ENCODE measurements at regions not wholly inside any gene's neighbourhood (a gene's known extent, or its start where the extent isn't known, plus 50 kb on each side); places are given as distances from the start of the nearest gene placed in this dataset.

GRCh38 chr5:115072266-115073064, 97.2 kb downstream of the TRIM36 start:
- no peak for DNase-seq (ENCODE audit: low spot score)

GRCh38 chr5:115070737-115071136, 99.0 kb downstream of the TRIM36 start:
- no peak for DNase-seq (ENCODE audit: low spot score)

- peak; percentile 51 for DNase-seq (ENCODE audit: low spot score)
These were observed 100.4 kb downstream of the TRIM36 start for GRCh38 chr5:115069087-115069968.

GRCh38 chr5:115068239-115069086, 101.2 kb downstream of the TRIM36 start:
- DNase-seq (ENCODE audit: low spot score): no peak

GRCh38 chr5:115064380-115064779, 105.3 kb downstream of the TRIM36 start:
- no peak for DNase-seq (ENCODE audit: low spot score)

- no peak for DNase-seq (ENCODE audit: low spot score)
These were observed 115.2 kb downstream of the TRIM36 start for GRCh38 chr5:115054387-115054951.

DNA sequence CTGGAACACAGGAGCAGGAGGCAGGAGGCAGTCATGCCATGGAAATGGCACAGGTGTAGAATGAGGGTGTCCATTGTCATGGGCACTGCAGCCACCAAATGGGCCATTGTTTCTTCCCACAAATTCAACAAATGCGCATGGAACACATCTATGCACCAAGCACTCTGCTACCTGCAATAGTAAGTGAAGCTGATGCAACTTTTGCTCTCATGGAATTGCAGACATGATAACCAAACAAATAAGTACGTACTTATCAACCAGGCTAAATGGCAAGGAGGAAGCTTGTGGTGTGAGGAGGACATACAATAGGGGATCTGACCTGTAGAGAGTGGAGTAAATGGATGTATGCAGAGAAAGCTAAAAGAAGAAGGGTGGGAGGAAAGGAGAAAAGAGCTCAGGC, 116.8 kb downstream of the TRIM36 start:
- DNase-seq (ENCODE audit: low spot score): no peak

GRCh38 chr5:115050866-115051265, 118.8 kb downstream of the TRIM36 start:
- no peak for DNase-seq (ENCODE audit: low spot score)

GRCh38 chr5:115033861-115034260, 135.8 kb downstream of the TRIM36 start:
- no peak for DNase-seq (ENCODE audit: low spot score)

- no peak for DNase-seq (ENCODE audit: low spot score)
These were observed 141.2 kb downstream of the TRIM36 start for GRCh38 chr5:115028557-115028956.

GRCh38 chr5:115024922-115025321, 144.8 kb downstream of the TRIM36 start:
- DNase-seq (ENCODE audit: low spot score): no peak

GRCh38 chr5:115022303-115022702, 147.4 kb downstream of the TRIM36 start:
- DNase-seq (ENCODE audit: low spot score): no peak

GRCh38 chr5:115016646-115017045, 153.1 kb downstream of the TRIM36 start:
- DNase-seq (ENCODE audit: low spot score): no peak

GRCh38 chr5:114999176-114999575, 170.5 kb downstream of the TRIM36 start:
- DNase-seq (ENCODE audit: low spot score): no peak

- DNase-seq (ENCODE audit: low spot score): no peak
These were observed 180.2 kb downstream of the TRIM36 start for GRCh38 chr5:114989512-114989911.

DNA sequence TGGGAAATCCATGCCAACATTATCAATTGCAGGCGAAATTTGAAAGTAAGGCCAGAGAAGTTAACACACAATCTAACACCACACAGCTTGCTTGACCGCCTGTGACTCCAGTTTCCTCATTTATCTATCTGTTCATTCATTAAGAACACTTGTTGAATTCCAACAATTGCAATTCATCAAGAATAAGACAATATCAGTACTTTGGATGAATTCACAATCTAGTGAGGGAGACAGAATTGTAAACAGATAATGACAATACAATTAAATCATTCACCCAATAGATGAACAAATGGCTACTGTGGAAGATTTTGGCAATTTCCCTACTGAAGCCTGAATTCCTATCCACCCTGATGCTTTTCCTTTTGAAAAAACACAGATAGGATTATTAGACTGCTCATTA, 181.6 kb downstream of the TRIM36 start:
- DNase-seq (ENCODE audit: low spot score): no peak

DNA sequence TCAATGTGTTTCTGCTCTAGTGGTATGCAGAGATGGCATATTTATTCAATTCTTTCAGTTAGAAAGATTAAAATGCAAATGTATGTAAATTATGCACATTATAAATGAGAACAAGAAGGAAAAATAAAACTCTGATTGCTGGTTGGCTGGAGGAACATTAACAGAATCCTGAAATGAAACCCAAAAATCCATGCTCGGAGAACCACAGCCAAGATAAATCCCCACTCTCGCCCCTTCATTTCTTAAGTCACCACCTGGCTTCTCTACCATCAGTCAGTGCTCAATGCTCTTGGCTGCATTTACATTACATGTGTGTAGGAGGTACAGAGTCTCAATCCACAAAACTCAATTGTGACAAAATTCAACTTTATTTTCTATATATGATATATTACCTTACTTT, 184.9 kb downstream of the TRIM36 start:
- no peak for DNase-seq (ENCODE audit: low spot score)

- DNase-seq (ENCODE audit: low spot score): no peak
These were observed 188.6 kb downstream of the TRIM36 start for GRCh38 chr5:114981111-114981510.

- DNase-seq (ENCODE audit: low spot score): no peak
These were observed 191.6 kb downstream of the TRIM36 start for GRCh38 chr5:114977979-114978573.

- no peak for DNase-seq (ENCODE audit: low spot score)
These were observed 200.2 kb downstream of the TRIM36 start for GRCh38 chr5:114969482-114969881.

DNA sequence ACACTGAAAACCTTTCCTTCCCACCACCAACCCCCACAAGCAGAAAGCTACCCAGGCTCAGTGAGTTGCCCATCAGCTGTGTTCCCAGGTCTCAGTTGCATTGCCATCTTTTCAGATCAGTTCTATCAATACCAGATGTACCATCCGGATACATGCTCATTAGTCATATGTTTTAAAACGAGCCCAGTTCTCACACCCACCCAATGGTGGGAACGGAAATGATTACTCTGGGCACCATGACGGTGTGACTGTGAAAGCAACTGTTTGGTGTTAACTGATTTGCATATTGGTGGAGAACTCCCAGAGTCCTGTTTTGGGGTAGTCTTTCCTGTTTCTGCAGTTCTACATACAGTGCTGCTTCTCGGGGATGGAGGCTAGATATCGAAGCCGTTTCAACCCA, 212.3 kb downstream of the TRIM36 start:
- DNase-seq (ENCODE audit: low spot score): no peak

DNA sequence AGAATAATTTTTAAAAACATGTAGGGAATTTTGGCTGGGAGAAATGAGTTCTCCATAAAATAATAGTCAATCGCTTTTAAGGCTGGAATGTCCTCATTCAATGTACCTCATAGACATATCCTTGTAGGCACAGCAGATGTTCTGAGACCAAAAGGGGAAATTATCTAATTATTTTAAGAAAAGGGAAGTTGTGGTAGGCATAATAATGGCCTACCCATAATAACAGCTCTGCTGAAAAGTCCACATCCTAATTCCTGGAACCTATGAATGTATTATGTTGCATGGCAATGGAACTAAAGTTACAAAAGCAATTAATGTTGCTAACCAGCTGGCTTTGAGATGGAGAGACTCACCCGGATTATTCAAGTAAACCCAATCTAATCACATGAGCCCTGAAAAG, 216.1 kb downstream of the TRIM36 start:
- no peak for DNase-seq (ENCODE audit: low spot score)
